Skeletal muscle satellite cell (primary cell): ENCODE measurements at regions not wholly inside any gene's neighbourhood (a gene's known extent, or its start where the extent isn't known, plus 50 kb on each side); places are given as distances from the start of the nearest gene placed in this dataset.
"Not testable (repeated sequence)": the region's sequence is repeated elsewhere in the genome, so short reads cannot be mapped to it uniquely, and the experiment has no call there.

ENCODE experiments used
- H3K27me3 ChIP-seq: 2 replicates; pipeline ENCODE4 v1.7.0; 2013; ENCODE audit warnings: low read length; ENCODE audit not compliant: control insufficient read depth, insufficient read depth
- H3K36me3 ChIP-seq: 2 replicates; pipeline ENCODE4 v1.7.0; 2013; ENCODE audit warnings: mild to moderate bottlenecking, control low read depth, low read length; ENCODE audit not compliant: insufficient read depth
- H3K4me1 ChIP-seq: 2 replicates; pipeline ENCODE4 v1.7.0; 2013; ENCODE audit warnings: low read length; ENCODE audit not compliant: control insufficient read depth, insufficient read depth
- H3K4me2 ChIP-seq: 2 replicates; pipeline ENCODE4 v1.7.0; 2013; ENCODE audit warnings: mild to moderate bottlenecking, low read length
- H3K4me3 ChIP-seq: 2 replicates; pipeline ENCODE4 v1.7.0; 2013; ENCODE audit warnings: low read length
- H3K9ac ChIP-seq: 2 replicates; pipeline ENCODE4 v1.7.0; 2013; ENCODE audit warnings: mild to moderate bottlenecking, low read depth, low read length, moderate library complexity
- H3K9me3 ChIP-seq: replicated peaks from 2 replicates; pipeline ENCODE4 v1.7.0; 2013; ENCODE audit warnings: mild to moderate bottlenecking, control low read depth, low read length

DNA sequence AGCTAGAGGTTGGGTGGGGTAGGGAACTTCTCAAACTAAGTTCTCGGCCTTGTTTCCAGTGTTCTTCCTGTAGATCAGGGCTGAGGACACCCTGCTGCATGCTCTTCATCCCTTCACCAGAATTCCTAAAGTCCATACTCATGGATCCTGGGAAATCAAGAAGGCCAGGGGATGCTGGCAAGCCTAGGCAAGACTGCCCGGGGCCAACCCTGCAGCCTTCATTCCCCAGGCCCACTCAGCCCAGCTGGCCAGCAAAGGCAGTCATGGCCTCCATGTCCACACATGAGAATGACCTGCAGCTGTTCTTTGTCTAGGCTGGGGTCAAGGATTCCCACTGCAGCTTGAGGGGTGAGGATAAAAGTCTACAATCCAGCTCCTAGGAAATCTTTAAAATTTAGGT is 109.3 kb upstream of the ETV6 start:
- Histone ChIP-seq H3K4me3 (no peak overlapping the region), H3K4me1 (no peaks in the 10 kb centered on the region), H3K36me3 (no peaks in the 10 kb centered on the region), H3K4me2 (no peak overlapping the region), H3K9ac (no peak overlapping the region), H3K9me3 (no peaks in the 10 kb centered on the region), H3K27me3 (no peaks in the 10 kb centered on the region)

DNA sequence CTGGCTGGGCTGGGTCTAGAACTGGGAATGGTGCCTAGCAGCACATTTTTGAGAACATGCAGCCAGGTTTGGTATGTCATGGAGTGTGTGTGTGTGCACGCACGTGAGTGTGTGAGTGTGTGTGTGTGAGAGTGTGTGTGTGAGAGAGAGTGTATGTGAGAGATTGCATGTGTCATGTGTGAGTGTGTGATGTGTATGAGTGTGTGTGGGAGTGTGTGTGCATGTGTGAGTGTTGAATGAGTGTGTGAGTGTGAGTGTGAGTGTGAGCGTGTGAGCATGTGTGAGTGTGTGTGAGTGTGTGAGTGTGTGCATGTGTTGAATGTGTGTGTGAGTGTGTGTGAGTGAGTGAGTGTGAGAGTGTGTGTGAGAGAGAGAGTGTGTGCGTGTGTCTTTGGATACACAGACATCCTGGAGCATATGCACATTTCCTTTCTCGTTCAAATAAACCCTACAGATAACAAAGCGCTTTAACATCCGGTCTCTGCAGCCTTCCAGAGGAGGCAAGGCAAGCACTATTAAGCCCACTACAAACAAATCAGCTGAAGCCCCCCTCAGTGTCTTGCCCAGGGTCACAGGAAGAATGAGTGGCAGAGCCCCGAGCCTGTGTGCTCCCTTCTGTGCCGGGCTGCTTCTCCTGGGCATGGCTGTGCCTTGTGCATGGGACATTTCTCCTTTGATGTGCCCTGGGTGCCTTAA is 108.7 kb upstream of the ETV6 start:
- H3K9ac ChIP-seq: no peak overlapping the region
- peaks cover under 1% of the 10 kb centered on the region for H3K27me3 ChIP-seq
- H3K9me3 ChIP-seq: no peaks in the 10 kb centered on the region
- no peaks in the 10 kb centered on the region for H3K36me3 ChIP-seq
- H3K4me2 ChIP-seq: no peak overlapping the region
- H3K4me3 ChIP-seq: no peak overlapping the region
- no peaks in the 10 kb centered on the region for H3K4me1 ChIP-seq

DNA sequence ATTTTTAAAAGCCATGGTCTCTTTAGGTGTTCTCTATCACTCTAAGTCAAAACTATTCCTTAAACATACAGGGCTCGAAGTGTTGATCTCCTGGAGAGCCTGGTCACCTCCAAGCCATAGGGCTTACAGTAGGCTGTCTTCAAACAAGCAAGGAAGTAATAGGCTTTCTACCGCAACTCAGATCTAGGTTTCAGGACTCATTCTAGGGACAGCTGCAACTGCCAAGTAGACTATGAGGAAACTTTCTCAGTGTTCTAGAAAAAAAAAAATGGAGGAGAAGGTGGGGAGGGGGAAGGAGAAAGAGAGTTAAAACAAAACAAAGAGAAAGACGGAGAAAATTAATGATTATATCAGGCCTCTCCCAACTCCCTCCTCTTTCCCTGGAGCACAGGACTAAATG is 106.9 kb upstream of the ETV6 start:
- Histone ChIP-seq H3K9ac (no peak overlapping the region), H3K9me3 (no peaks in the 10 kb centered on the region), H3K4me2 (no peak overlapping the region), H3K27me3 (peaks cover 10% of the 10 kb centered on the region), H3K4me3 (no peak overlapping the region), H3K36me3 (no peaks in the 10 kb centered on the region), H3K4me1 (no peaks in the 10 kb centered on the region)

DNA sequence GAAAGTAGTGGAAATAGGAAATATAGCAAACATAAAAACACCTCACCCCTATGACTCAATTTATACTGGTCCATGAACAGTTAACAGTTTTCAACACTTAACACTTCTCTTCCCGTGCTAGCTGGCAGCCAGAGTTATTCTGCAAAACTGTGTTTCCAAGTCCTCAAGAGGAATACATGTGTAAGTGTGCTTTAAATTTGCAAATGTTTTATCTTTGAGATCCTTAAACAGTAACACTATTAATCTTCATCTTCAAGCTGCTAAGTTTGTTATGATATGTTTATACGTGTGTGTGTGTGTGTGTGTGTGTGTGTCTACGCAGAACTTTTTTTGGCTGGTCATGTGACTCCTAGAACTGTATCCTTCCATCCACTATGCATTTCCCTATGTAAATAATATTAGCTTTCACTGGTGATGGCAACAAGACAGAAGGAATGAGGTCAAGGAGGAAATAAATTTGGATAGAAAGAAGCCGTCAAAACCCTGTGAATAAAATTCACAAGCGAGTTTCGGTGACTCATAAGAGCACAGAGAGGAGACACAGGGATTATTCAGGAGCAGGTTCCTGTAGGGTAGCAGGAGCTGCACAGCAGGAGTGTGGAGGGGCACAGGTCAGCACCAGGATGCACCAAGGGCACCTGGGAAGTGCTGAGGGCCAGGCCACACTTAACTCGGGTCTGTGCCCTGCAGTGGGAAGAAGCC is 105.9 kb upstream of the ETV6 start:
- no peak overlapping the region for H3K4me3 ChIP-seq
- H3K9ac ChIP-seq: no peak overlapping the region
- peaks cover 10% of the 10 kb centered on the region for H3K27me3 ChIP-seq
- no peaks in the 10 kb centered on the region for H3K4me1 ChIP-seq
- H3K9me3 ChIP-seq: no peaks in the 10 kb centered on the region
- H3K4me2 ChIP-seq: no peak overlapping the region
- H3K36me3 ChIP-seq: no peaks in the 10 kb centered on the region

DNA sequence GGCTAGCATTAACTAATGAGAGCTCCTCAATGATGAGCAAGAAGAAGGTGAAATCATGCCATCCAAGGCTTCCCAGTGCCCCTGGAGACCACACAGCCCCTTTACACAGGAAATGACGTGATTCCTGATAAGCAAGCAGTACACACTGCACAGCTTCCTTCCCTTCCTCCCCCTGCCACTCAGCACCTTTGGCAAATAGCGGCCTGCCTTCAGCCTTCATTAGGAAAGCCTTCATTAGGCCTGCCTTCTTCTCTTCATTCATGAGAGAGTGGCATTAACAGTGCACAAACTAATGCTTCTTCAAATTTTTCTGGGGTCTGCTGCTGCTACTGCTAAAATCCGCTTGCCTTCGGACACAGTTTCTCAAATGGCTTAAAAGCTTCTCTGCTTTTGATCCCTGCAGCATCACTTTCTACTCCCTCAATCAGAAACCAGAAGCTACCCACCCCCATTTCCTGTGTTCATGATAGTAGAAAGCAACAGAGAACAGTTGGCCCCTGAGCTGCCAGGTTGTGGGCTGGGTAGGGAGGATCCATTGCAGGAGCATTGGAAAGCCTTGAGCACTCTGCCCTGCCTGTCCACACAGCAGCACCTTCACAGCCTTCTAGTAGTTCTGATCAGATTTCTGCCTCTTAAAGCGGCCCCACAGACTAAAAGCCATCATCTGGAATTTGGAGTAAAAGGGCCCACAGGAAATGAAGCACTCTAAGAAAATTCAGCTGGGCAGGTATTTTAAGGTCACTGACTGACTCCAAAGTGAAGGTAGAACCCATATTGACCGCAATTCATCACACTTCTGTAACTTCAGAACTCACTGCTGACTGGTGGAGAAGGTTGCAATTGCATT is 103.8 kb upstream of the ETV6 start:
- Histone ChIP-seq H3K4me3 (no peak overlapping the region), H3K9ac (no peak overlapping the region)

DNA sequence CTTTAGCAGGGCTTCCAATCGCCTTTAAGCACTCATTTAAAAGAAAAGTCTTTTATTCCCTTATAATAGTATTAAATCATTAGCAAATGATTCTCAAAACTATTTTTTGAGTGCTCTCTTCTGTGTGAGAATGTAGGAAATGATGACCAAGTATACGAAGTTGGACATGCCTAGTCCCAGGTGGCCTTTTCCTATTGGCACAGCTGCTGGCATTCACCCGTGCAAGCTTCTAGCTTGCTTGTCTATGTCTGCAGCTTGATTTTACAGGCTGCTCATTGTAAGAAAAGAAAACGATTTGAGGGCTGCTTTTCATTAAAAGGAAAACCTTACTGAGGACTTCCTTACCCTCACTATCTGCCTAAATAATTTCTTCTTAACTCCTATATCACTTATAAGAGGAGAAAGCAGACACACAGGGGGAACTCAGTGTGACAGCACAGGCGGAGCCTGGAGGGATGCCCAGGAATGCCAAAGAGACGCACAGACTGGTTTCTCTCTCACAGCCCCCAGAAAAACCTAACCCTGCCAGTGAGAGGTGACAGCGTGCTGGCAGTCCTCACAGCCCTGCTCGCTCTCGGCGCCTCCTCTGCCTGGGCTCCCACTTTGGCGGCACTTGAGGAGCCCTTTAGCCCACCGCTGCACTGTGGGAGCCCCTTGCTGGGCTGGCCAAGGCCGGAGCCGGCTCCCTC is 102.7 kb upstream of the ETV6 start:
- H3K4me3 ChIP-seq, H3K36me3 ChIP-seq, H3K4me1 ChIP-seq, H3K4me2 ChIP-seq, H3K9me3 ChIP-seq, H3K9ac ChIP-seq, H3K27me3 ChIP-seq: not testable (repeated sequence)

More for the DNA sequence above, 103.8 kb upstream of the ETV6 start:
- no peak overlapping the region for H3K4me2 ChIP-seq
- no peaks in the 10 kb centered on the region for H3K9me3 ChIP-seq
- no peaks in the 10 kb centered on the region for H3K4me1 ChIP-seq
- peaks cover 10% of the 10 kb centered on the region for H3K27me3 ChIP-seq
- H3K36me3 ChIP-seq: no peaks in the 10 kb centered on the region

DNA sequence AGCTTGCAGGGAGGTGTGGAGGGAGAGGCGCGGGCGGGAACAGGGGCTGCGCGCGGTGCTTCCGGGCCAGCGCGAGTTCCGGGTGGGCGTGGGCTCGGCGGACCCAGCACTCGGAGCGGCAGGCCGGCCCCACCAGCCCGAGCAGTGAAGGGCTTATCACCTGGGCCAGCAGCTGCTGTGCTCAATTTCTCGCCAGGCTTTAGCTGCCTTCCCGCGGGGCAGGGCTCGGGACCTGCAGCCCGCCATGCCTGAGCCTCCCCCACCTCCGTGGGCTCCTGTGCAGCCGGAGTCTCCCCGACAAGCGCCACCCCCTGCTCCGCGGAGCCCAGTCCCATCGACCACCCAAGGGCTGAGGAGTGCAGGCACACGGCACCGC is 102.2 kb upstream of the ETV6 start:
- not testable (repeated sequence) for H3K27me3 ChIP-seq, H3K9ac ChIP-seq, H3K9me3 ChIP-seq, H3K4me2 ChIP-seq, H3K36me3 ChIP-seq, H3K4me3 ChIP-seq, H3K4me1 ChIP-seq

DNA sequence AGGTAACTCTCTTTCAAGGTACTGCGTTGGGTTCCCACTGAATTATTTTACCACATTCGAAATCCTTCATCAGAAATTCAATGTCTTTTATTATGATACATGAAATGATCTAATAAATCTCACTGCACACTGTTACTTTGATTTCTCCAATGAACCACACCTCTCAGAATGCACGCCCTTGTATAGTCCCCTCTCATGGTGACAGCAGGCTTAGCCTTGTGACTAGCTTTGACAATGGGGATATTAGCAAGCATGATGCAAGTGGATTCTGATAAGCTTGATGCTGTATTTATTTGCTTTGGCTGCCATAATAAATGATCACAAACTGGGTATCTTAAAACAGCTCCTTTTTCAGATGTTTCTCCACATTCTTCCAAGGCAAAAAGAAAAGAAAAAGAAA is 100.4 kb upstream of the ETV6 start:
- no peak overlapping the region for H3K9ac ChIP-seq
- no peaks in the 10 kb centered on the region for H3K4me1 ChIP-seq

DNA sequence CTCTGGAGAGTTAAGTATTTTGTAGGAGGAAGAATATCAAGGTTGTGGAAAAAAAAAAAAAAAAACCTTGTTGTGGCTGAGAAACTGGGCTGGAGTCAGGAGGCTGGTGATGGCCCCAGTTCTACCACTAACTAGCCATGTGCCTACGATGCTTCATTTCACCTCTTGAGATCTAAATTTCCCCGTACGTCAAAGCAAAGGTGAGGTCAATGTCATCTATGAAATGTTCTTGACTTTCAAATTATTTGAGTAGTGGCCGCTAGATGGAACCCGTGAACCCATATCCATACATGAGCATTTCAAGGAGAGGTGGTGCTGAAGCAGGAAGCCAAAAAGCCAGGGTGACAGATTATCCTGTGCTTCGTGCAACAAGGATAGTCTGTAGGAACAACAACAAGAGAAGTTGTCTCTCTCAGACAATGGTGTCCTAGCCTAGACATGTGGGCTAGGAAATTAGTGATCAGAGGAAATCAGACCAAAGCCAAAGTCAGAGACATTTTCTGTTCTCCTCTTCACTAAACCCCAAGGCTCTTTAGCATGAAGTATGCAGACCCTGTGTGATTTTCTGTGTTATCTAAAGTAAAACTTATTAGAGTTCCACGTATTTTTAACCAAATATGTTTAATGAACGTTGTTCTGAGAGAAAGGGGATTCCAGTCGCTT is 95.5 kb upstream of the ETV6 start:
- Histone ChIP-seq H3K4me1 (no peaks in the 10 kb centered on the region), H3K4me3 (no peak overlapping the region), H3K9me3 (no peaks in the 10 kb centered on the region), H3K4me2 (no peak overlapping the region), H3K9ac (no peak overlapping the region), H3K36me3 (no peaks in the 10 kb centered on the region), H3K27me3 (peaks cover 24% of the 10 kb centered on the region)

More for the DNA sequence above, 100.4 kb upstream of the ETV6 start:
- H3K4me2 ChIP-seq: no peak overlapping the region
- no peak overlapping the region for H3K4me3 ChIP-seq
- peaks cover 10% of the 10 kb centered on the region for H3K27me3 ChIP-seq
- no peaks in the 10 kb centered on the region for H3K9me3 ChIP-seq
- H3K36me3 ChIP-seq: no peaks in the 10 kb centered on the region

DNA sequence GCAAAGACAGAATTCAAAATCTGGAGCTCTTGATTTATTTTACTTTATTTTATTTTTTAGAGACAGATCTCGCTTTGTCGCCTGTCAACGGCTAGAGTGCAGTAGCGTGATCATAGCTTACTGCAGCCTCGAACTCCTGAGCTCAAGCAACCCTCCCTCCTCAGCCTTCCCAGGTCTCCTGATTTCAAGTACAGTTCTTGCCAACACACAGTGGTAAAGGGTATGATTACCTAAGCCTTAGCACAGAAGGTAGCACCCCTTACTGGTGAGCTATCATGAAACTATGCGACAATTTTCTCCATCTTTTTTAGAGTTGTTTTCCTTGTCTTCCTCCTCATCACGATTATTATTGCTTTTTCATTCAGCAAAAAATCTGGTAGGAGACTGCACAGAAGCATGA is 94.3 kb upstream of the ETV6 start:
- no peak overlapping the region for H3K4me3 ChIP-seq
- H3K9ac ChIP-seq: no peak overlapping the region

More for the DNA sequence above, 94.3 kb upstream of the ETV6 start:
- H3K4me1 ChIP-seq: no peaks in the 10 kb centered on the region
- H3K4me2 ChIP-seq: no peak overlapping the region
- H3K36me3 ChIP-seq: no peaks in the 10 kb centered on the region
- no peaks in the 10 kb centered on the region for H3K9me3 ChIP-seq
- peaks cover 29% of the 10 kb centered on the region for H3K27me3 ChIP-seq
